Erythroblast (primary cell): ENCODE measurements at regions not wholly inside any gene's neighbourhood (a gene's known extent, or its start where the extent isn't known, plus 50 kb on each side); places are given as distances from the start of the nearest gene placed in this dataset.

Experiments
- GATA1 ChIP-seq: IDR thresholded peaks from 2 replicates; pipeline ENCODE4 v1.6.1; 2011; ENCODE audit warnings: low read depth, mild to moderate bottlenecking, control low read depth, low read length, moderate library complexity
- POLR2A ChIP-seq: IDR thresholded peaks from 2 replicates; pipeline ENCODE4 v1.6.1; 2011; ENCODE audit warnings: mild to moderate bottlenecking, low read length

- TF ChIP-seq POLR2A (no peak), GATA1 (no peak)
Observed at GRCh38 chr12:125284087-125284486, 218.9 kb downstream of the AACS start.
